Umbilical cord (tissue), 1 donor: ENCODE measurements at regions not wholly inside any gene's neighbourhood (a gene's known extent, or its start where the extent isn't known, plus 50 kb on each side); places are given as distances from the start of the nearest gene placed in this dataset.
A peak's percentile ranks its signal among the peaks of the same experiment; 100 is the strongest.

Source experiments
- DNase-seq: peaks from one replicate; pipeline ENCODE4 v3.0.0-alpha.2; 2015; ENCODE audit warnings: low spot score

GRCh38 chr2:48105848-48106247, 199.6 kb upstream of the FBXO11 start:
- peak; percentile 14 for DNase-seq

GRCh38 chr2:48107326-48107925, 201.1 kb upstream of the FBXO11 start:
- DNase-seq = peak; percentile 8

GRCh38 chr2:48108455-48108854, 202.2 kb upstream of the FBXO11 start:
- DNase-seq = no peak

DNA sequence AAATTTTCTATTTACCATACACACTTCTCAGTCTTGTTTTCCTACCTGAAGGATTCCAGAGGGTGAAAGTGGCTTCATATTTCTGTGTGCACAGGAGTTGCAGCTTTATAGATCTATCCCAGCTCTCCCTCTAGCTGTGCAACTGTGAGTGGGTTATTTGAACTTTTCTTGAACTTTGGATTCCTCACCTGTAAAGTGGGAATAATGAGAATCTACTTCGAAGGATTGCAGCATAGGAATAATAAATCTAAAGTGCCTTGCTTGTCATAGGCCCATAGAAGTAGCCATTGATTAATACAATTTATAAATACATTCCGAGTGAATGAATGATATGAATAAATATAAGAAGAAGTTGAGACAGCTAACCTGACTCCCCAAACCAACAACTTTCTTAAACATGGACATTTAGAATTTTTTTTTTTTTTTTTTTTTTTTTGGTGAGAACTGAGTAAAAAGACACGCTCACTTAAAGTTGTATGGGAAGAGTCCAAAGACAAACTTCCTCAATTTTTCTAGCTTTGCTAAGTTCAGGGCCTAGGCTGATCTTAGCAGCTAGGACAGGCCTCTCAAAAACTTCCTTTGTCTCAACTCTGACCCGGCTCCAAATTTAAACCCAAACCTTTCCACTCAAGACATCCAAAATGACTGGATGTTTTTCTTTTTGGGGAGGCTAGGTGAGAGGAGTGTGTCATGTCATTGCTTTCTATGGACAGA, 203.3 kb upstream of the FBXO11 start:
- no peak for DNase-seq

- no peak for DNase-seq
These were observed 204.0 kb upstream of the FOXN2 start for GRCh38 chr2:48110492-48110891.

DNA sequence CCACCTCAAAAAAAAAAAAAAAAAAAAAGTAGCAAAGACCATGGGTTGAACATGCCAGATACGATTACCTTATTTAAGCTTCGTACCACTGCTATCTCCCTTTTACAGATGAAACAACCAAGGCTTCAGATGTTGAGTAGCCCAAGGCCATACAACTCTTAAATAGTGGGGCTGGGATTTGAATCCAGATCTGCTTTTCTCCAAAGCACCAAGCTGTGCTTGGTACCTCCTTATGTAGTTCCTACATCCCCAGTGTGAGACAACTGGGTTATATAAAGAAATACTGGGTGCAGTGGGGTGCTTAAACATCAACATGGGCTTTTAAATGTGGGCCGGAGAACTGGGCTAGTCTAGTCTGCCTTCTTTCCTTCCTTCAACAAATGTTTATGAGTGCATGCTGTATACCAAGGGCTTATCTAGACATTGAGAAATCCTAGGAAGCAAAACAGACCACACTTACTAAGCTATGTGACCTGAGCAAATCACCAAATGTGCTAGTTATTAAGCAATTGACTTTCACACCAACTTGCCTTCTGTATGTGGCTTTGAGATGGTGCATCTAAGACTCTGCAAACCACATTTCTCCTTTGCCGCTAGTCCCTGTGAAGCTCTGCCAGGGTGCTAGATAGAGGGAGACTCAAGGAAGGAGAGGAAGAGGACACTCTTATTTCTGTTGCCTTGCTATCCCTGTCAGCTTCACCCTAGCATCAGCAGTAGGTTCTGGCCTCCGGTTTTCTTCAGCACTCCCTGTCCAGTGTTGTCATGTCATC, 201.4 kb upstream of the FOXN2 start:
- peak; percentile 70 for DNase-seq

DNA sequence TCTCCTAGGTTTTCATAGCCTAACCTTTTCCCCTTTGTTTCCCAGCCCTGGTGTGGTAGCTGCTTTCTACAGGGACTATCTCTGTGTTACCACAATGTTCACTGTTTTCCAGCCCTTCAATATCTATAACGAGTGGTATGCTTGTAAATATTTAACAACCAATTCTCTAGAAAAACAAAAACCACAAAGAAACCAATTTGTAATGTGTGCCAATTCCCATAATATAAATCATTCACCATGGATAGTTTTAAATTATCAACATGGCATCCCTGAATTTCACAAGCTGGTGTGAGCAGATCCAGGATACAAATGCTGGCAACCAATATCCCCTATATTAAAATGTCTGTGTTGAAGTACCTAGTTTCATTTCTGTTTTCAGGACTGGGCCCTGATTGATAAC, 200.7 kb upstream of the FOXN2 start:
- DNase-seq = no peak

GRCh38 chr2:48114256-48114655, 200.2 kb upstream of the FOXN2 start:
- peak; percentile 66 for DNase-seq

DNA sequence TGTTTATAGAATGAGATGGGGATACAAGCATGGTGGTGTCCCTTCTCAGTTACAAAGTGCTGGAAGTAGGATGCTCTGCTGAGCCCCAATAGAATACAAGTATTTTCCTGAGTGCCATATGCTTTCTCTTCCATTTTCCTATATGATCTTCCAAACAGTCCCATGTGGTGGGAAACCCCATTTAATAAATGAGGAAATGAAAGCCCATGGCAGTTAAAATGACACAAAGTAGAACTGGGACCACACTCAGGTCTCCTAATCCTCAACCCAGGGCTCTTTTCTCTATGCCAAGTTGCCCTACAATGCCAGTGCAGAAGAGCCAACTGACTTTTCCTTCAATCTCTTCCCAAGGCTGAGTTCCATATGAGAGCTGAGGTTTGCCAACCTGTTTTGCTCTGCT, 198.0 kb upstream of the FOXN2 start:
- no peak for DNase-seq

GRCh38 chr2:48118895-48119294, 195.6 kb upstream of the FOXN2 start:
- DNase-seq = no peak

DNA sequence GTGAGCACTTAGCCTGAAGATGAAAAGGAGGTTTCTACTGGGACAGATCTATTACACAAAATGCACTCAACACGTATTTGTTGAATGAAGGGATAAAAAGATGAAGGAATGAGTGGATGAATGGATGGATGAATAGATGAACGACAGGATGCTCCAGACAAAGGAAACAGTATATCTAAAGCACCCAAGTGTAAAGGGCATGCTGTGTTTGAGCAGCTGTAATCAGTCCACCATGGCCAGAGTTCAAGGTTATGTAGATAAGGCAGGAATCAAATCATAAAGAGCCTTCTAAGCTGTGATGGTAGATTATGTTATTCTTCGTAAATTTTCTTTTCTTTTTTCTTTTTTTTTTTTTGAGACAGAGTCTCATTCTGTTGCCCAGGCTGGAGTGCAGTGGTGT, 194.4 kb upstream of the FOXN2 start:
- no peak for DNase-seq

DNA sequence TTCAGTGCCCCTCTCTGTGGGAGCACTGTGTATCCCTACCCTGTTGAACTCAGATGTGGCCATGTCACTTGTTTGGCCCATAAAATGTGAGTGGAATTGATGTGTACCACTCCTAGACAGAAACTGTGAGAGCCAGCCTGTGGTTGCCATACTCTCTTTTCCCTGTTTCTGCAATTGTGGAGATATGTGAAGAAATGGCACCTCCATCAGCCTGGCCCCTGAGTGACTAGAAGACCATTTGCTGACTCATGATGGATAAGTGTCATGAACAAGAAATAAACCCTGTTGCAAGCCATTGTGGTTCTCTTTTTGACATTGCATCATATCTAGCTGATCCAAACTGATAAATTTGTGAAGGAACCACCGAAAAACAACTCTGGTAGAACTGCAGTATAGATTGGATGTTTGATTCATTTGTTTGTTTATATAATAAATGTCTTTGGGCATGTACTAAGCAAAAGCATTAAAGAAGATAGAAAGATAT, 193.7 kb upstream of the FOXN2 start:
- no peak for DNase-seq

DNA sequence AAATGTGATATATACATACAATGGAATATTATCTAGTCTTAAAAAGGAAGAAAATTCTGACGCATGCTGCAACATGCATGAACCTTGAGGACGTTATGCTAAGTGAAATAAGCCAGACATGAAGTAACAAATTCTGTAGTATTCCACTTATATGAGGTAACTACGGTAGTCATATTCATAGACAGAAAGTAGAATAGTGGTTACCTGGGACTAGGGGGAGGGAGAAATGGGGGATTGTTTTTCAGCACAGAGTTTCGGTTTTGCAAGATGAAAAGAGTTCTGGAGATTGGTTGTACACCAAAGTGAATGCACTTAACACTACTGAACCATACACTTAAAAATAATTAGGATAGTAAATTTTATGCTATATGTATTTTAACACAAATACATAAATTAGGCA, 192.3 kb upstream of the FOXN2 start:
- no peak for DNase-seq

GRCh38 chr2:48124592-48124991, 189.9 kb upstream of the FOXN2 start:
- no peak for DNase-seq

DNA sequence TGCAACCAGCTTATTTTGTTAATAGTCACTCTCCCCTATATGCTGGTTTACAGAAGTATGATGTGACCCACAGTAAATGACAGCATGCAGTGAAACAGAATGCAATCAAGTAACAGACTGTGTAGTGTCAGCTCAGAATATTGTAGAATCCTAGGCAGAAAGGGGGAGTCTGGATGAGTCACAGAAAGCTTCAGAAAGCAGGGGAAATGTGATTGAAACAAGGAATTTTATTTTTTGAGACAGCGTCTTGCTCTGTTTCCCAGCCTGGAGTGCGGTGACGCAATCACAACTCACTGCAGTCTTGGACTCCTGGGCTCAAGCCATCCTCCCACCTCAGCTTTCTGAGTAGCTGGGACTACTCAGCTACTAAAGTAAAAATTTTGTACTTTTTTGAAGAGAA, 188.3 kb upstream of the FOXN2 start:
- DNase-seq = peak; percentile 51

GRCh38 chr2:48127612-48128191, 186.8 kb upstream of the FOXN2 start:
- no peak for DNase-seq

DNA sequence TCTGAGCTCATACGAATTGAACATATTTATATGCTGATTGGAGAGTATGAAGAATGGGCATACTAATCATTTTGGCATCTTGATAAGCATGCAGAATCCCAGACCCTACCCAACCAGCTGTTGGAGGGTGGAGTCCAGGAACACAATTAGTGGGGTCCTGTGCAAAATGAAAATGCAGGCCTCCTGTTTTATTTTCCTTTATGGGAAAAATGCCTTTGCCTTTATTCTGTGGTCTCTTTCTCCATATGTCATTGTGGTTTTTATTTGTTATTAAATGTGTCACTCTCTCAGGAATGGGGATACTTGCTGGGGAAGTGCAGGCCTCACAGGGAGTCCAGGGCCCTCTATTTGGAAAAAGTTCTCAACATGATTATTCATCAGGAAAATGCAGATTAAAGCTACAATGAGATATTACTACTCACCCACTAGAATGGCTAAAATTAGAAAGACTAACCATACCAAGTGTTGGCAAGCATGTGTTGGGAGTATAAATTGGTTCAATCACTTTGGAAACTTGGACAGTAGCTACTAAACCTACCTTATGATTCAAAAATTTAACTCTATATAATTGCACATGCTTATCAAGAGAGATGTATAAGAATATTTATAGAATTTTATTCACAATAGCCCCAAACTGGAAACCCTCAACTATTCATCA, 185.1 kb upstream of the FOXN2 start:
- no peak for DNase-seq

GRCh38 chr2:48131539-48132270, 182.8 kb upstream of the FOXN2 start:
- DNase-seq = peak; percentile 86

GRCh38 chr2:48132271-48132625, 182.2 kb upstream of the FOXN2 start:
- DNase-seq = no peak

- DNase-seq = no peak
These were observed 179.8 kb upstream of the FOXN2 start for GRCh38 chr2:48134704-48135103.

DNA sequence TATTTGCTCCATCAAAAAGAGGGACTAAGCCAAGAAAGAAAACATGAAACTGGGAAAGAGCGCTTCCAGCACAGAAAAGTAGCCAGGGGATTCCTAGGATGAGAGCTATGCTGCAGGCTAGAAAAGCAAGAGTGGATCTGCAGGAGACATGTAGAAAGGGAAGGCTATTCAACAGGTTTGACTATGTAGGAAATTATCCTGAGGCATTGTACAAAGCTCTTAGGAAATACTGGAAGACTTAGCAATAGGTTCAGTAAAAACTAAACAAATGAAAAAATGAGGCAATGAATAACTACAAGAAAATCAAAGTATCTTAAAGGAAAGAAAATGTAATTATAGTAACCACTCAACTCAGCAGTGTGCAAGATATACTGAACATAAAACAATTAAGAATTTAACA, 178.7 kb upstream of the FOXN2 start:
- DNase-seq = no peak
